Sigmoid colon (tissue), 6 donors: ENCODE measurements at regions not wholly inside any gene's neighbourhood (a gene's known extent, or its start where the extent isn't known, plus 50 kb on each side); places are given as distances from the start of the nearest gene placed in this dataset.

Source experiments
- DNase-seq: peaks from one replicate; pipeline ENCODE4 v3.0.0-alpha.2; 2019
- H3K27ac ChIP-seq, 4 donors: fragments of 200-600 bp; sonication (generic); one replicate each; pipeline ENCODE4 v1.5.1; 2016 to 2019; ENCODE audit warnings: mild to moderate bottlenecking in 1 of 4
- H3K27me3 ChIP-seq, 3 donors: fragments of 200-600 bp; sonication (generic); one replicate each; pipeline ENCODE4 v1.5.1; 2019; ENCODE audit warnings: mild to moderate bottlenecking in 1 of 3
- H3K36me3 ChIP-seq, 4 donors: fragments of 200-600 bp; sonication (generic); one replicate each; pipeline ENCODE4 v1.5.1; 2016 to 2019
- H3K4me1 ChIP-seq, 4 donors: fragments of 200-600 bp; sonication (generic); one replicate each; pipeline ENCODE4 v1.5.1; 2017 to 2019
- H3K4me3 ChIP-seq, 4 donors: fragments of 200-600 bp; sonication (generic); one replicate each; pipeline ENCODE4 v1.5.1; 2017 to 2019; ENCODE audit warnings: mild to moderate bottlenecking in 2 of 4, moderate library complexity in 1 of 4
- H3K9me3 ChIP-seq, 4 donors: fragments of 200-600 bp in 3 of 4; sonication (generic) in 3 of 4; one replicate each; pipeline versions ENCODE4 v1.5.1 to v1.6.1; 2013 to 2019
- EP300 ChIP-seq, 4 donors: sonication (generic); formaldehyde crosslinking; IDR thresholded peaks; one replicate each; pipeline ENCODE4 v1.6.1; 2017; ENCODE audit warnings: antibody characterized with exemption in 4 of 4
- POLR2A ChIP-seq, 2 donors: fragments of 450-650 bp; IDR thresholded peaks; one replicate each; pipeline ENCODE4 v1.6.1; 2016; ENCODE audit warnings: antibody characterized with exemption in 2 of 2, mild to moderate bottlenecking in 2 of 2, moderate library complexity in 2 of 2
- POLR2AphosphoS5 ChIP-seq, 4 donors: sonication (generic); formaldehyde crosslinking; IDR thresholded peaks; one replicate each; pipeline ENCODE4 v1.6.1; 2017; ENCODE audit warnings: antibody characterized with exemption in 4 of 4
- WGBS, 2 donors: extraction: QIAGEN DNeasy Blood & Tissue Kit; methylation state at CpG; one replicate each; pipeline ENCODE4 v1.1.7; 2013; 5-methylcytosine and 5-hydroxymethylcytosine counted together
- intact Hi-C: fragments of 100-400 bp; cut with DNase I; formaldehyde crosslinking; loops from one replicate; pipeline ENCODE4 v1.15.1; 2023
- TF ChIP-seq, protein P1 (sequence below), 4 experiments: fragments of 450-650 bp in 3 of 4; fragments of 200-600 bp in 1 of 4; IDR thresholded peaks; one replicate each; pipeline ENCODE4 v1.5.1; 2016 to 2019; ENCODE audit warnings: antibody characterized with exemption in 4 of 4, mild to moderate bottlenecking in 3 of 4, moderate library complexity in 2 of 4
- donor health status: healthy with polysubstance abuse.
- donor health status: healthy.

DNA sequence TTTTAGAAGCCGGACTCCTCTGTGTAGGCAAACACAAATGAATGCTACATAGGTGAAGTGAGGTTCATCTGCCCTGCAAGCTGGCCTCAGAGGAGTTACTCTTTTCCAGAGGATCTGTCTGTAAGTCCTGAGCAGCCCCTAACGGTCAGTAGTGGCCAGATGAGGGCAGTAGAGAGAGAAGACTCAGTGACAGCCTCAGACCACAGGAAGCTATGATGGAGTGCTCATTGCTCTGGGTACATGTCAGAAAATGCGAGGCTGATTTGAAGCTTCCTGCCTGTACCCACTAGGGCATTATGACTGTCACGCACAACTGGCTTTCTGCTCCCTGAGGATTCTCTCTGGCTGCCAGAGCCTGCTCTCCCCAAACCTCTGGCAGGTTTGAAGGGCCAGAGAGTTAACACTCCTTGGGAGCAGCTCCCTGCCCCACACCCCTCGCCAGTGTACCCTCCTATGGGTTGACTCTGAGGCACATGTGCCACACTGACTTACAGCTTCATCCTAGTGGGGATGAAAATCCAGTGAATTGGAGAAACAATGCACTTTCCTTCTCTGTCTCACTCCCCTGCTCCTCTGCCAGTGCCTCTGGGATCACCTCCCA is 141.5 kb downstream of the GABRG2 start:
- intact Hi-C loops, result no loop called here
- TF ChIP-seq, protein P1, sequence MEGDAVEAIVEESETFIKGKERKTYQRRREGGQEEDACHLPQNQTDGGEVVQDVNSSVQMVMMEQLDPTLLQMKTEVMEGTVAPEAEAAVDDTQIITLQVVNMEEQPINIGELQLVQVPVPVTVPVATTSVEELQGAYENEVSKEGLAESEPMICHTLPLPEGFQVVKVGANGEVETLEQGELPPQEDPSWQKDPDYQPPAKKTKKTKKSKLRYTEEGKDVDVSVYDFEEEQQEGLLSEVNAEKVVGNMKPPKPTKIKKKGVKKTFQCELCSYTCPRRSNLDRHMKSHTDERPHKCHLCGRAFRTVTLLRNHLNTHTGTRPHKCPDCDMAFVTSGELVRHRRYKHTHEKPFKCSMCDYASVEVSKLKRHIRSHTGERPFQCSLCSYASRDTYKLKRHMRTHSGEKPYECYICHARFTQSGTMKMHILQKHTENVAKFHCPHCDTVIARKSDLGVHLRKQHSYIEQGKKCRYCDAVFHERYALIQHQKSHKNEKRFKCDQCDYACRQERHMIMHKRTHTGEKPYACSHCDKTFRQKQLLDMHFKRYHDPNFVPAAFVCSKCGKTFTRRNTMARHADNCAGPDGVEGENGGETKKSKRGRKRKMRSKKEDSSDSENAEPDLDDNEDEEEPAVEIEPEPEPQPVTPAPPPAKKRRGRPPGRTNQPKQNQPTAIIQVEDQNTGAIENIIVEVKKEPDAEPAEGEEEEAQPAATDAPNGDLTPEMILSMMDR (IDR thresholded peaks at IDR 0.05), result peak in 1 of 4 experiments; percentile 19
- TF ChIP-seq EP300 (IDR thresholded peaks at IDR 0.05), result no peak
- TF ChIP-seq POLR2A (IDR thresholded peaks at IDR 0.05), result no peak
- TF ChIP-seq POLR2AphosphoS5 (IDR thresholded peaks at IDR 0.05), result no peak
- no peaks in the 10 kb centered on the region for H3K27me3 ChIP-seq
- H3K27ac ChIP-seq, result no peak overlapping the region
- H3K4me3 ChIP-seq, result no peak overlapping the region
- H3K36me3 ChIP-seq, result no peaks in the 10 kb centered on the region
- no peak for DNase-seq
- no peaks in the 10 kb centered on the region for H3K4me1 ChIP-seq
- WGBS, 2 donors, result 34 to 38% methylated on average over 5 of the region's 5 CpGs
- H3K9me3 ChIP-seq, result no peaks in the 10 kb centered on the region

DNA sequence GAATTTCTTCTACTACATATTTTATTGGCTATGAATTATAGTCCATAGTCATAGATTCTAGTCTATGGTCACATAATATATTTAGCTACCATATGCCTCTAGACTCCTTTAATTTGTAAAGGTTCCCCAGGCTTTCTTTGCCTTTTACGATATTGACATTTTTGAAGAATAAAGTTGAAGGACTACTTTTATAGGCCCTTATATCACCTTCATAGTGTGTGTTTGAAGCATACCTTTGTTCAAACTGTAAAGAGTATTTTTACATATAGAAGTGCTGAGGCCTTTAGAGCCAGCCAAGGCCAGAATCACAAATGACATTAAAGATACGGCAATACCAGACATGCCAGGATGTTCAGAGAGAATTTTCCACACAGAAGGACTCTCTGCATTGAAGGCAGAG is 147.0 kb downstream of the GABRG2 start:
- Histone ChIP-seq H3K36me3 (no peaks in the 10 kb centered on the region), H3K4me3 (no peak overlapping the region), H3K27me3 (no peaks in the 10 kb centered on the region), H3K4me1 (no peaks in the 10 kb centered on the region), H3K27ac (no peak overlapping the region), H3K9me3 (no peaks in the 10 kb centered on the region)
- intact Hi-C loops, result no loop called here
- TF ChIP-seq EP300 (IDR thresholded peaks at IDR 0.05) (no peak), POLR2AphosphoS5 (IDR thresholded peaks at IDR 0.05) (no peak), POLR2A (IDR thresholded peaks at IDR 0.05) (no peak)
- TF ChIP-seq, protein P1 (IDR thresholded peaks at IDR 0.05), result no peak
- WGBS, 2 donors, result 15 to 75% methylated on average over 2 of the region's 2 CpGs
- no peak for DNase-seq

DNA sequence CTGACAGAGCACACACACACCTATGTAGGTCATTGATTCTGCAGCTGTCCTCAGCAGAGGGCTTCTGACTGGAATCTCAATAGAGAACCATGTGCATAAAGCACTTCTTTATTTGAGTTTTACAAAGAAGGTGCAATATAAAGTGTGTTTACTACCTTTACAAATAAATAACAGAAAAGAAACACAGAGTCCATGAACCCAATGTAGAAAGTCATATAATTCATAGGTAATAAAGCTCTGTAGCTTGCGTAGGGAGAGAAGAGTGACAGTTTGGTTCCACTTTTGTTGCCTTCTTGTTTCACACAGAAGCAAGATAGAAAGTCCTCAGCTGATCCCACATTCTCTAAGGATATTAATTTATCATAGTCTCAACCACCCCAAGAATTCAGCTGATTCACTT is 149.5 kb downstream of the GABRG2 start:
- no peaks in the 10 kb centered on the region for H3K9me3 ChIP-seq
- H3K27me3 ChIP-seq, result no peaks in the 10 kb centered on the region
- WGBS, 2 donors, result 29 to 67% methylated on average over 1 of the region's 1 CpG
- DNase-seq, result no peak
- no peak overlapping the region for H3K27ac ChIP-seq
- H3K4me3 ChIP-seq, result no peak overlapping the region
- H3K36me3 ChIP-seq, result no peaks in the 10 kb centered on the region
- no peaks in the 10 kb centered on the region for H3K4me1 ChIP-seq
- TF ChIP-seq POLR2A (IDR thresholded peaks at IDR 0.05), result no peak
- TF ChIP-seq, protein P1 (IDR thresholded peaks at IDR 0.05), result no peak
- intact Hi-C loops, result no loop called here

DNA sequence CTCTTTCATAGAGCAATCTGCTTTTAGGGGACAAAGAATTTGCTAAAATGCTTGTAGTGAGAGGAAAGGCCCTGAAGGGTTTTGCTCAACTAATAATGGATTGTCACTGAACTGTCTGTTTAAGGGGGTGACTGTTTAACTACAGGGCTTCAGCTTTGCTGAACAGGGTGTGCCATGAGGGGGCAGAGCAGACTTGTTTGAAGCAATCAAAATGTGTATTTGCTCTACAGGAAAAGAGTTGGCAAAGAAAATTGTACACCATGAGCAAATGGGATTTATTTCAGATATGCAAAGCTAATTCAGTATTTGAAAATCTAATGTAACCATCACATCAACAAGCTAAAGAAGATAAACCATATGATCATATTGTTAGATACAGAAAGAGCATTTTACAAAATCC is 154.3 kb downstream of the GABRG2 start:
- TF ChIP-seq, protein P1 (IDR thresholded peaks at IDR 0.05), result no peak
- TF ChIP-seq POLR2AphosphoS5 (IDR thresholded peaks at IDR 0.05) (no peak), POLR2A (IDR thresholded peaks at IDR 0.05) (no peak), EP300 (IDR thresholded peaks at IDR 0.05) (no peak)
- Histone ChIP-seq H3K4me3 (no peak overlapping the region), H3K27ac (no peak overlapping the region), H3K4me1 (no peaks in the 10 kb centered on the region), H3K36me3 (no peaks in the 10 kb centered on the region), H3K9me3 (no peaks in the 10 kb centered on the region), H3K27me3 (no peaks in the 10 kb centered on the region)
- no peak for DNase-seq
- intact Hi-C loops, result no loop called here

DNA sequence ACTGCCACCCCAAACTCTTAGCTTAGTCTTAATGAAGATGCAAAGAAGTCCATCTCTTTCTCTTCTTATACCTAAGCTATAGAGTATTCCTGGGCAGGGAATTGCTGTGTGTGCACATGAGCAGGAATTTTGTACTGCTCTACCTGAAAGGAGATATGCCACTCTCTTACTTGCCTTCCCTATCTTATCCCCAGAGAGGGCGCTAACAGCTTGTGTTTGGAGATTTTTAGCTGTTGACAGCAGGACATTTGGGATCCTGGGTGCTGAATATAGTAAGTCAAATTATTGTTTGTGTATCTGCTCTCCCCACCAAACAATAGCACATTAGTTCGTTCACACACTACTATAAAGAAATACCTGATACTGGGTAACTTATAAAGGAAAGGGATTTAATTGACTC is 159.5 kb downstream of the GABRG2 start:
- Histone ChIP-seq H3K27ac (no peak overlapping the region), H3K36me3 (no peaks in the 10 kb centered on the region), H3K4me3 (no peak overlapping the region), H3K9me3 (no peaks in the 10 kb centered on the region), H3K4me1 (no peaks in the 10 kb centered on the region), H3K27me3 (no peaks in the 10 kb centered on the region)
- intact Hi-C loops, result no loop called here
- TF ChIP-seq POLR2A (IDR thresholded peaks at IDR 0.05) (no peak), POLR2AphosphoS5 (IDR thresholded peaks at IDR 0.05) (no peak), EP300 (IDR thresholded peaks at IDR 0.05) (no peak)
- TF ChIP-seq, protein P1 (IDR thresholded peaks at IDR 0.05), result no peak
- 60 to 78% methylated on average over 2 of the region's 2 CpGs for WGBS, 2 donors
- DNase-seq, result no peak
